GM19468 (cell line): ENCODE measurements at regions not wholly inside any gene's neighbourhood (a gene's known extent, or its start where the extent isn't known, plus 50 kb on each side); places are given as distances from the start of the nearest gene placed in this dataset.

Experiments used
- ATAC-seq: cut with Tn5 transposase; IDR thresholded peaks from one replicate; pipeline ENCODE4 v1.9.1; 2021; ENCODE audit warnings: mild to moderate bottlenecking, moderate library complexity, moderate number of reproducible peaks; ENCODE audit not compliant: unreplicated experiment; ENCODE audit errors: extremely low read depth

DNA sequence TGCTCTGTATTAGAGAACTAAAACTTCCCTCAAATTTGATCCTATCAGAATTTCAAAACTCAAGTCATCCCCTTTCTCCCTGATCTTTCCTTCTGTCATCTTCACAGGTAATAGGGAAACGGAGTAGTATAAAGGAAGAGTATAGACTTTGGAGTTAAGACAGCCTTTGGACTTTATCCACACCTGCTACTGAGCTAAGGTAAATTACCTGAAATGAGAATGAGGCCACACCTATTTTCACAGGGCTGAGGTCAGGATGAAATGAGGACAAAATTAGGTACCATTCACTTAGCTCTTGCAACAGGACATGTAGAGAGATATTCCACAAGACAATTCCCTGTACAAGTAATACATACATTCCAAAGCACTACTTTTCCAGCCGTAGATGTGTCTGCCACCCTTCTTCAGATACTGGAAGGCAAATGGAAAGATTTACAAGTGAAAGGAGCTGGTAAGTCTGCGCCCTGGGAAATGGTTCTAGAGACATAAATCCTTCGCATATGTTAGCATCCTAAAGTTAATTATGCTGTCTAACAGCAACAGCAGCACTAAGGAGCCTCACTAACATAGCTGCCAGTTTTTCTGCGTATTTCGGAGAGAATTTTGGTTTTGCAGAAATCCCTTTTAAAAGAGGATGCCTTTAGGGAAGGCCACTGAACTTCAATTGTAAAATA lies 461.8 kb downstream of the SHQ1 start:
- ATAC-seq: no peak

DNA sequence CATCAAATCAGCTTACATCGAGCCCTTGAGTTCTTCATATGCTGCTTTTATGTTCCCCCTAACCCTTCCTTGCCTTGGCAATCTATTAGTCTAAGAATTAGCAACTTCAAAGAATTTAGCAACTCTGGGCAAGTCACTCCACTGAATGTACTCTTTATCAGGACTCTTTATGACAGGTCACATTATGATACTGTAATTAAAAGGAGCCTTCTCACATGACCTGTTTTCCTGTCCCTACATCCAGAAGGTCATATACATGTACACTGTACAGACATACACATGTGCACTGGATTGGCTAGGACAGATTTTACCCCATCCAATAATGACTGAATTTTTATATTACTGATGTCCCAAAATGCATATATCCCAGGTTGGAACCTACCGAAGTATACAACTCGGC lies 463.1 kb downstream of the SHQ1 start:
- ATAC-seq: no peak

DNA sequence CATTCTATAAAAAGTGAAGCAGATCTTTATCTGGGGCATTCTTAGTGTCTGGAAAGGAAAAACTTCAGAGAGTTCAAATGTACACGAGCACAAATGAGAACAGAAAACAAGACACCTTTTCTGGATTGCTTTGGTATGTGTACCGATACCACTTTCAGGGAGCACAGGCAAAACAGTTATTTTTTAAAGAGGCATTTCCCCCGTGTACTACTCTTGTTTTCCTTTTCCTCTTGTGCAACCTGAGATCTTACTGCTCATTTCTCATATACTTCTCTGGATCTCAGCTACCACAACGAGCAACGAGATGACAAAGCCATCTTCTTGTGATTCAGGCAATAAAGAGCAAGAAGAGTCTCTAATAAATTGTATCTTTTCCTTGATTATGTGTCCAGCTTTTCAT lies 463.6 kb downstream of the SHQ1 start:
- ATAC-seq: no peak

DNA sequence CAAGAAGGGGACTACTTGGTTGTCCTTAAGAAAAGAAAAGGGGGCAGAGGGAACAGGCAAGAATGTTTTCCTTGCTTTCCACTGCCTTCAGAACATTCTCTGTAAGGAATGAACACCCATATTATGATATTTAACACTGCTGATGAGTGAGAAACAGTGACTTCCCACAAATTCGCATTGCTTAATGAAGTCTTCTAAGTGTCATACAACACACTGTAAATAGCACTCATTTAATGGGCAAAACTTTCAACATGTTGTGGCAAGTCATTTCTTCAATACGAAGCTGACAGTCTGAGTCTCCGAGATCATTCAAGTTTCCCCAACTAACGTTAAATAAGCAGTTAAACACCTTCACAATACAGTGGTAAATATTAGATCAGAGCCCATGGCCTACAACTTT lies 464.4 kb downstream of the SHQ1 start:
- no peak for ATAC-seq

DNA sequence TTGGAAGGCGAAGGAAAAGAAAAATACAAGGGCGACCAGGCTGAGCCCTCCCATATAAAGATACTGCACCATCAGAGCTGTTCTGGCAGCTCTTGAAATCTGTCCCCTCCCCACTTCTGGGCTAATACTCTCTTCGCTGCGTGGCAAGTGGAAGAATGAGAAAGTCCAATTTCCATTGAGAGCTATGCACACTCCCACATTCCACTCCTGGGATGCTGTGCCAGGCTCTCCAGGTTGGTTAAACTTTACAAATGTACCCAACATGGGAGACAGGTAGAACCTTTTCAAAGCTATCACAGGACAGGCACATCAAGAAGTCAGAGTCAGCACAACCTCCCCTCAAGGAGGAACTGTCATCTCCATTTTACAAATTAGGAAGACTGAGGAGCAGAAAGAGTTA lies 465.0 kb downstream of the SHQ1 start:
- ATAC-seq: no peak

DNA sequence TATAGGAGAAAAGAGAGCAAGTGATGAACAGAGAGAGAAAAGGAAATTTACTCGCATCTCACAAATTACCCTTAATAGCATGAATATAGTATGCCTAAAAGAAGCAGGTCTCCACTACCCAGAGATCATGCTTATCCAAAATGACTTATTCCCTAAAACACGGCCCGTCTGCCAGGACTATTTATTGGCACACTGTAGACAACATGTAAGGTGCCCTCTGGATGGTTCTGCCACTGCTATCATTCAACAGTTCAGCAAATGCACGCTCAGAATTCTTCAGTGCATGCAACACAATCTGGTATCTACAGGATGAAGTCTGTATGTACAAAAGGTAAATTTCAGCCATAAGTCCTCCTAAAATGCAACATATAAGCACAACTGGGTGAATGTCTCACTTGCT lies 465.8 kb downstream of the SHQ1 start:
- no peak for ATAC-seq

GRCh38 chr3:72381584-72381983 lies 466.7 kb downstream of the SHQ1 start:
- no peak for ATAC-seq

- no peak for ATAC-seq
Measured at GRCh38 chr3:72380711-72381493, 467.3 kb downstream of the SHQ1 start.

DNA sequence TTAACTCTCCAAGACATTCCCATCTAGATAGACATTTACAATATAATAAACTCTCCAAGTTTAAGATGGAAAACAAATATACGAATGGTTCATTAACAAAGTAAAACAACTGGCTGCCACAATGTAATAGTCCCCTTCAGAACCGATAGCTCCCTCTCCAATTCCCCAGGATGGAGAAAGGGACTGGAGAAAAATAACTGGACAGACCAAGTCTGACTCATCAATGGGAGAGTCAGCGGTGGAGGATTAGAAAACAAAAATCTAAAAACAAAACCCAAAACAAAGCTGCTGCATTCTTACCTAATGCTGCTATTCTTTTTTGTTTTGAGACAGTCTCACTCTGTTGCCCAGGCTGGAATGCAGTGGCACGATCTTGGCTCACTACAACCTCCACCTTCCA lies 468.1 kb downstream of the SHQ1 start:
- ATAC-seq: no peak

DNA sequence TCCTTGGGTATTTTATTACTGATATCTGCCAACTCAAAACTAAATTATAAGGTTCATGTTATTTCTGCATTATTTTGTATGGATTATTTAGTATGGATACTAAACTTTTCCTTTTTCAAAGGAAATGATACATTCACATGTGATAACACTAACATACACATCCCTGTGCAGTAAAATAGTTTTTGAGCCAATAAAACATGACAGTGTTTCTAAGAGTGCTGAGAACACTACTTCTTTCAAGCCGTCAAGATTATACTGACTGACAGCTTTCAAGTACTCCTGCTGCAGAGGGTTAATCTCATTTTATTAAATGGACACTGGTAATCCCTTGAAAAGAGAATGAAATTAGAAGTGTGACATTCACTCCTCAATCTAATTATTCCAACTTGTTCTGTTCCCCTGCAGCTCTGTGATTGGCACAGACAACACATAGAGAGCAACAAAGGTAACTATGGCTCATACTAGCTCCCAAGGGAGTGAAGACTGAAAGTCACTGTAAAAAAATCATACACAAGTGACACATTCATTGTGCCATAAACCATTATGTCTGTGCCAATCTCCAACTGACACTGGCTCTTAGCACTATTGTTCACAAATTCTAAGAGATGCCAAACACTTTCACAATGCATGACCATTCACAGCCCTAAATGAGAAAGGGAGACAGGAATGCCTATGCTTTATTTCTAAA lies 468.6 kb downstream of the SHQ1 start:
- ATAC-seq: no peak

DNA sequence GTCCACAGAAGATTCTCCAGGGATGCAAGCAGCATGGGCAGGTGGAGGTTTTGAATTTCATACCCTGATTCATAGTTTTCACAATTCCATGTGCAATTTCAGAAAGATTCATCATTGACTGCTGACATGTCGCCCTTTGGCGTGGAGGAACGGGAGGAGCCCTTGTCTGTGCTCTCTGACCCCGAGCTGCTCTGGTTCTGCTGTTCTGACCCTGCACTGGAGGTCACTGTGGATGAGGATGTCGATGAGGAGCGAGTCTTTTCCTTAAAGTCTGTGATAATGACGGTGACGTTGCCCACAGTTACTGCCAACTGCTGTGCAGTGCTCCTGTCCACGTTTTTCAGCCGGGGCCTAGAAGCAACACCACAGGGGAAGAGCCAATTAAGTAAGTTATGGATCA lies 470.0 kb downstream of the SHQ1 start:
- ATAC-seq: no peak

- no peak for ATAC-seq
Measured at GRCh38 chr3:72376956-72377710, 471.1 kb downstream of the SHQ1 start.

GRCh38 chr3:72375237-72376076 lies 472.8 kb downstream of the SHQ1 start:
- peak; percentile 33 for ATAC-seq

GRCh38 chr3:72373139-72373538 lies 475.1 kb downstream of the SHQ1 start:
- no peak for ATAC-seq

GRCh38 chr3:72372161-72372560 lies 476.1 kb downstream of the SHQ1 start:
- ATAC-seq: no peak

- no peak for ATAC-seq
Measured at GRCh38 chr3:72371431-72371830, 476.8 kb downstream of the SHQ1 start.

- no peak for ATAC-seq
Measured at GRCh38 chr3:72370947-72371346, 477.3 kb downstream of the SHQ1 start.

DNA sequence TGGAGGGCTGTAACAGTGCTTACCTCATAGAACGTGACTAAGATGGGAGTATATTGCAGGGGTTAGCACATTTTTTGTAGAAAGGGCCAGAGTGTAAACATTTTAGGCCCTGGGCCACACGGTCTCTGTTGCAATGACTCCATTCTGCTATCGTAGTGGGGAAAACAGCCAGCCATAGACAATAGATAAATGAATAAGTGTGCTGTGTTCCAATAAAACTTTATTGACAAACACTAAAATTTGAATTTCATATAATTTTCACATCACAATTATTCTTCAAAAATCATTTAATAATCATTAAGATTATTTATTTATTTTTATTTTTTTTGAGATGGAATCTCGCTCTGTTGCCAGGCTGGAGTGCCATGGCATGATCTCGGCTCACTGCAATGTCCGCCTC lies 478.6 kb downstream of the SHQ1 start:
- no peak for ATAC-seq

GRCh38 chr3:72368331-72368975 lies 479.8 kb downstream of the SHQ1 start:
- ATAC-seq: no peak
